NCI-H1105 (cell line): ENCODE measurements at regions not wholly inside any gene's neighbourhood (a gene's known extent, or its start where the extent isn't known, plus 50 kb on each side); places are given as distances from the start of the nearest gene placed in this dataset.

ENCODE experiments used
- DNase-seq: peaks from one replicate; lab custom pipeline; 2025; lab: John Stamatoyannopoulos, UW

GRCh38 chr18:27752944-27753343, 424.0 kb downstream of the CDH2 start:
- DNase-seq = no peak

DNA sequence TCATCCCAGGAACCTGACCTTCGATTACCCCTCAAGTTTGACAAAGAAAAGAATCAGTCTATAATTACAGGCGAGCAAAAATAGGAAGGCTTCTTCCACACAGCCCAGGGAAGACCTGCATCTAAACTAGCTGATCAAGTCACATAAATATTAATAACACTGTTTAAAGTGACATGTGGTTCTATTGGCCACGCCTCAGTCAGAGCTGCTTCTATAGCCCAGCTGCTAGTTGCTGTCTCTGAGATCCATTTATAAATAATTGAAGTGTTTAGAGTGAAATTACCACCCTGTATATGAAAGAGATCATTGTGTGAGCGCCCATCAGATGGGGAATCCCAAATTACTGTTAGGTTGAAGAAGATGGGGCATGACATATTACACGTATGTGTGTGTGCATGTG, 426.0 kb downstream of the CDH2 start:
- no peak for DNase-seq

DNA sequence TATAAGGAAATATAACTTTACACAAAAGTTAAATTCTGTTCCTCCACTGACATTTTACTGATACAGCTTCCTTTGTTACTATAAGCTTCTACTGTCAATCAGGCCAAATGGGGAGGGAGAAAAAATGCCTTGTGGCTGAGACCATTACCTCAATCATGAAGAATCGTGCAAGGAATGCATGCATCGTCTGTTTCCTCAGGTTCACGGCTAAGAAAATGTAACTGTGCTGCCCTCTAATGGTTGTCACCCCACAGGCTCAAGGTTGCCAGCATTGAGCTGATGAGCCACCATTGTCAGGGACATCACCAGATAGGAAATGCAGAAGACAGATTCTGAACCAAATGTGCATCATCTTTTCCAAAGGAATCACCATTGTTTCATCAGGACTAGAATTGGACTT, 426.9 kb downstream of the CDH2 start:
- no peak for DNase-seq

DNA sequence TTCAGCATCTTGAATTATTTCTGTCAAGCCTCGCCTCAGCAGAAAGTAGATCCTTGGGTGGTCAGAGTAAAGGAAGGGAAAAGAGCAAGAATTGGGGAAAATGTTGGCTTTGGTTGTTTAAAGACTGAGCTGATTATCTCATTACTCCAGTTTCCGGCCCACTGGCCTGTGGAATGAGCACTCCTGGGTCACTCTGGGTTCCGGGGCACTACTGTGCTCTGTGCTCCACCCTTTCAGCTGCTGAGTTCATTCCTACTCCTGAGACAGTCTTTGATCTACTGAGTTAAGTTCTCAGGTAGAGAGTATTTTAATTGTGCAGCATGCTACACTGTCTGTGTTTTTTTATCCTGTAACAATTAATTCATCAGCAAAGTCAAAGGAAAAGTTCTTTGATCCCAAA, 427.7 kb downstream of the CDH2 start:
- DNase-seq = no peak

DNA sequence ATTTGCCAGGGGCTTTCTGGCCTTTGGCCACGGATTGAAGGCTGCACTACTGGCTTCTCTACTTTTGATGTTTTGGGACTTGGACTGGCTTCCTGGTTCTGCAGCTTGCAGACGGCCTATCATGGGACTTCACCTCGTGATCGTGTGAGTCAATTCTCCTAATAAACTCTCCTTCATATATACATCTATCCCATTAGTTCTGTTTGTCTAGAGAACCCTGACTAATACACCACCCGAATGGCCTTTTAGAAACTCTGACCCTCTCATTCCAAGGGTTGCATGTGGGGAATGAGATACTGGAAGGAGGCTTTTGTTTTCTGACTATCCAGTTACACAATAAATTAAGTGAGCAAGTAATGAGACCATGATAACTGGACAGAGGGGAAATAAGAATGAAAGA, 430.7 kb downstream of the CDH2 start:
- DNase-seq = no peak

DNA sequence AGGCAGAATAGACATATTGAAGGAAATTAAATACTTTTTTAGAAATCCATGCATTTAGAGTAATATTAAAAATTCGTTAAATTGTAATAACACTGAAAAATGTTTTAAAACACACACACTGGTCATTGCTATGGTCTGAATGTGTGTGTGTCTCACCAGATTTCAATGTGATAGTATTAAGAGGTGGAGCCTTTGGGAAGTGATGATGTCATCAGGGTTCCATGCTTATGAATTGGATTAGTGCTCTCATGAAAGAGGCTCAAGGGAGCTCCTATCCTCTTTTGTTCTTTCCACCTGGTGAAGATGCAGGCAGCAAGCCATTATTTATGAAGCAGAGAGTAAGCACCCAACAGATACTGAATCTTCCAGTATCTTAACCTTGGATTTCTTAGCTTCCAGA, 441.8 kb downstream of the CDH2 start:
- DNase-seq = no peak

DNA sequence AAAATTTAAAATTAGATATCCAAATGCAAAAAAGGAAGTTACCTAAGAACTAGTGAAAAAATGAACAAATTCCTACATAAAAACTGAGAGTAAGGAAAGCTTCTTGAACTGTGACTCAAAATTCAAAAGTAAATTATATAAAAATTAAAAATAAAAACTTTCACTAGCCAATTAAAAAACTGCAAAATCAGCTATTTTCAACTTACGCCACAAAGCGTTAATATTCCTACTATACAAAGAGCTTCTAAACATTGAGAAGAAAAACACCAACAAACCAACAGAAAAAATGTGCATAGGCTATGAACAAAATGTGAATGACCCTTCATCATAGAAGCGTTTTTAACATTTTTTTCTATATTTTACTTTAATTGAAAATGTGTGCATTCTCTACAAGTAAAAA, 445.7 kb downstream of the CDH2 start:
- no peak for DNase-seq

DNA sequence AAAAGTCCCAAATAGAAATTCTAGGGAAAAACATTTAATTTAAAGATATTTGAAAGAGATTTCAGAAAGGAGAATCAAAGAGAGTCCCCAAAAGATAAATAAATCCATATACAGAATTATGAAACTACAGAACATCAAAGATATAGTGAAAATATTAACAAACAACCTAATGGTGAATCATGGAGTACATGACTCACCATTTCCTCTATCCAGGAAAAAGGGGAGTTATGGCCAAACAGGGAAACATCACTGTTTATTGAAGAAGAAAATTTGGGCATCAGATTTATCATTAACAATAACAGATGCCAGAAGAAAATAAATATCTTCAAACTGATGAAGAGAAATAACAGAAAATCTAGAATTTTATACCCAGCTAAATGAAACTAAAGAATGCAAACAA, 448.3 kb downstream of the CDH2 start:
- no peak for DNase-seq

- no peak for DNase-seq
Observed at GRCh38 chr18:27724362-27724761, 452.6 kb downstream of the CDH2 start.

DNA sequence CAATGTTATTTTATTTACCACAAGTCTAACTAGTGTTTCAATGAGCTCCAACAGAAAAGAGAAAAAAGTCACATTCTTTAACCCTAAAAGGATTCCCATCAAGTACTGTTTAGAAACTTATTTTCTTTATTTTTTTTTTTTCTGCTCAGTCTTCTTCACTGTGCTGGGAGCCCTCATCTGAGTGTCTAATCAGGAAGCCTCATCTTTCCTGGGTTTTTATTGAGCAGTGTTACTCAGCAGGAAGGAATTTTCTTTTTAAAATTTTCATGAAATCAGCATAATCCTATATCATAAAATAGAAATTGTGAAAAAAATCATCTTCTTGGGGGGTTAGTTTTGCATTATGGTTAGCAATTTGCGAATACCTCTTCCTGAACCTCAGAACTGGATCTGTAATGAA, 453.8 kb downstream of the CDH2 start:
- DNase-seq = no peak

- no peak for DNase-seq
Observed at GRCh38 chr18:27719680-27720079, 457.2 kb downstream of the CDH2 start.

GRCh38 chr18:27717816-27718215, 459.1 kb downstream of the CDH2 start:
- no peak for DNase-seq

- no peak for DNase-seq
Observed at GRCh38 chr18:27717250-27717649, 459.7 kb downstream of the CDH2 start.

DNA sequence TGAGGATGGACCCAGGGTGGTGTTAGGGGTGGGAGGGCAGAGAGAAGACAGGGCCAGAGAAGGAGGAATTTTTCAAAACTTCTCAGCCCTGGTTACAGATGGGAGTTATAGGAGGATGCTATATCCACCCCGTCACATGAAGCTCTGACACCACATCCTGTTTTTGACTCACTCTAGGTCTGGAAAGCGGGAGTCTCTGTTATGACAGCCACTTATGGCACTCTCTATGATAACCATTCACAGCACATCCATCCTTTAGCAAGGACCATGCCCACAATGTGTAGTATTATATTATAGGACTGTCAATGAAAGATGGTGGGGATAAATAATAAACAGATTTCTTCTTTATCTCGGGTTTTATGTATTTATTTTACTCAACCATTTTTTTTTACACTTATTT, 461.2 kb downstream of the CDH2 start:
- DNase-seq = no peak

- no peak for DNase-seq
Observed at GRCh38 chr18:27713738-27714095, 463.2 kb downstream of the CDH2 start.

- peak; percentile 17 for DNase-seq
Observed at GRCh38 chr18:27713037-27713737, 463.7 kb downstream of the CDH2 start.

GRCh38 chr18:27712066-27712465, 464.9 kb downstream of the CDH2 start:
- no peak for DNase-seq

GRCh38 chr18:27711382-27711781, 465.5 kb downstream of the CDH2 start:
- no peak for DNase-seq

DNA sequence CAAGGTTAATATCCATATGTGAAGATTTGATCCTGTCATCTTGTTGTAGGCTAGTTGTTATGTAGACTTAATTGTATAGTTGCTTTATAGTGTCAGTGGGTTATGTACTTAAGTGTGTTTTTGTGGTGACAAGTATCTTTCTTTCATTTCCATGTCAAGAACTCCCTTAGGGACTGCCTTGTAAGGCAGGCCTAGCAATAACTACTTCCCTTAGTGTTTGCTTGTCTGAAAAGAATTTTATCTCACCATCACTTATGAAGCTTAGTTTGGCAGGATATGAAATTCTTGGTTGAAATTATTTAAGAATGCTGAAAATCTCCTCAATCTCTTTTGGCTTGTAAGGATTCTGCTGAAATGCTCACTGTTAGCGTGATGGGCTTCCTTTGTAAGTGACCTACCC, 467.6 kb downstream of the CDH2 start:
- no peak for DNase-seq

DNA sequence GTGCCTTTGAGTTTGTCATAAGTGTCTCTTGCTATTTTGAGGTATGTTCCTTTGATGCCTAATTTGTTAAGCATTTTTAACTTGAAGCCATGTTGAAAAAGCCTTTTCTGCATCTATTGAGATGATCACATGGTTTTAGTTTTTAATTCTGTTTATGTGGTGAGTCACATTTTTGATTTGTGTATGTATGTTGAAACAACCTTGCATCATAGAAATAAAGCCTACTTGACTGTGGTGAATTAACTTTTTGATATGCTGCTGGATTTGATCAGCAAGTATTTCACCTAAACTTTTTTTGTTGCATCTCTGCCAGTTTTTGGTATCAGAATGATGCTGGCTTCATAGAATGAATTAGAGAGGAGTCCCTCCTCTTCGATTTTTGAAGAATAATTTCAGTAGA, 469.7 kb downstream of the CDH2 start:
- no peak for DNase-seq

- no peak for DNase-seq
Observed at GRCh38 chr18:27704736-27705361, 472.1 kb downstream of the CDH2 start.

- no peak for DNase-seq
Observed at GRCh38 chr18:27699137-27699536, 477.8 kb downstream of the CDH2 start.

DNA sequence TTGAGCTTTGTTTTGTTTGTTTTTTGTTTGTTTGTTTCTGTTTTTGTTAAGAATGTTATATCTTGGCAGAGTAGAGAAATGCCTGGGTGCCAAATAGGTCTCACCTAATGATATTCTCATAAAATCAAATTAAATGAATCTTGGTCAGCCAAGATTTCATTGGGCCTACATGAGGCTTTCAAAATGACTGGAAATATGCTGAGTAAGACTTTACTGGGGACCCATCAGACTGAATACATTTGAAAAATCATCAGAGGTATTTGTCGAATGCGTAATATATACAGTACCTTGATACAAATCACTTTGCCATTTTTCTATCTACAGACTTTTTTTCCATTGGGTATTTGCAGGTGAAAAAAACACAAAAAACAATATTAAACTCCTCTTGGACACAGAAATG, 480.8 kb downstream of the CDH2 start:
- no peak for DNase-seq

GRCh38 chr18:27695503-27695902, 481.4 kb downstream of the CDH2 start:
- no peak for DNase-seq
